Brain microvascular endothelial cell (primary cell): ENCODE measurements at regions not wholly inside any gene's neighbourhood (a gene's known extent, or its start where the extent isn't known, plus 50 kb on each side); places are given as distances from the start of the nearest gene placed in this dataset.

Experiments
- DNase-seq: peaks from one replicate; pipeline ENCODE4 v3.0.0-alpha.2; 2020
- H3K27ac ChIP-seq: fragments of 250-450 bp; sonication (Bioruptor Pico); 2 replicates; pipeline ENCODE4 v1.5.1; 2020; ENCODE audit warnings: mild to moderate bottlenecking, moderate library complexity
- H3K27me3 ChIP-seq: fragments of 250-450 bp; sonication (Bioruptor Pico); replicated peaks from 2 replicates; pipeline ENCODE4 v1.5.1; 2020; ENCODE audit warnings: mild to moderate bottlenecking
- H3K36me3 ChIP-seq: fragments of 250-450 bp; sonication (Bioruptor Pico); replicated peaks from 2 replicates; pipeline ENCODE4 v1.5.1; 2020; ENCODE audit warnings: mild to moderate bottlenecking
- H3K4me3 ChIP-seq: 2 replicates; pipeline ENCODE4 v1.5.1; 2011; ENCODE audit warnings: low read depth, mild to moderate bottlenecking, control low read depth, low read length, moderate library complexity
- in situ Hi-C: cut with HindIII; loops from 2 replicates; pipeline ENCODE4 v1.10.0; 2017; ENCODE audit warnings: low sequenced_read_pairs, low pct_ligation_motif_present
- TF ChIP-seq, protein P1 (sequence below): IDR thresholded peaks from 2 replicates; pipeline ENCODE4 v1.5.1; 2011; ENCODE audit warnings: low read depth, mild to moderate bottlenecking, moderate library complexity, low read length, control low read depth, inconsistent platforms; ENCODE audit errors: missing control alignments

DNA sequence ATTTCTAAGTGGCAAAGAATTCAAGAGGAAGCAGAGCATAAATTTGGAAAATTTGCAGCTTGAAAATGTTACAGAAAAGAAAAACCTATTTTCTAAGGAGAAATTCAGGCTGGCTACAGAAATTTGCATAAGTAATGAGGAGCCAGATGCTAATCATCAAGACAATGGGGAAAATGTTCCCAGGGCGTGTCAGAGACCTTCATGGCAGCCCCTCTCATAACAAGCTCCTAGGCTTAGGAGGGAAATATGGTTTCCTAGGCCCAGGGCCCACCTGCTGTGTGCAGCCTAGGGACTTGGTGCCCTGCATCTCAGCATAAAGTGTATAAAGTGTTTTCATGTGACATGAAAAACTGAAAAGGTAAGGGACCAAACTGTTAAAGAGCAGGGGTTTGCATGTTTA lies 1796.3 kb upstream of the FLRT2 start:
- DNase-seq: no peak
- in situ Hi-C loops: no loop called here
- TF ChIP-seq, protein P1, sequence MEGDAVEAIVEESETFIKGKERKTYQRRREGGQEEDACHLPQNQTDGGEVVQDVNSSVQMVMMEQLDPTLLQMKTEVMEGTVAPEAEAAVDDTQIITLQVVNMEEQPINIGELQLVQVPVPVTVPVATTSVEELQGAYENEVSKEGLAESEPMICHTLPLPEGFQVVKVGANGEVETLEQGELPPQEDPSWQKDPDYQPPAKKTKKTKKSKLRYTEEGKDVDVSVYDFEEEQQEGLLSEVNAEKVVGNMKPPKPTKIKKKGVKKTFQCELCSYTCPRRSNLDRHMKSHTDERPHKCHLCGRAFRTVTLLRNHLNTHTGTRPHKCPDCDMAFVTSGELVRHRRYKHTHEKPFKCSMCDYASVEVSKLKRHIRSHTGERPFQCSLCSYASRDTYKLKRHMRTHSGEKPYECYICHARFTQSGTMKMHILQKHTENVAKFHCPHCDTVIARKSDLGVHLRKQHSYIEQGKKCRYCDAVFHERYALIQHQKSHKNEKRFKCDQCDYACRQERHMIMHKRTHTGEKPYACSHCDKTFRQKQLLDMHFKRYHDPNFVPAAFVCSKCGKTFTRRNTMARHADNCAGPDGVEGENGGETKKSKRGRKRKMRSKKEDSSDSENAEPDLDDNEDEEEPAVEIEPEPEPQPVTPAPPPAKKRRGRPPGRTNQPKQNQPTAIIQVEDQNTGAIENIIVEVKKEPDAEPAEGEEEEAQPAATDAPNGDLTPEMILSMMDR: no peak
- Histone ChIP-seq H3K4me3 (no peak overlapping the region), H3K36me3 (no peaks in the 10 kb centered on the region), H3K27ac (no peak overlapping the region), H3K27me3 (no peaks in the 10 kb centered on the region)

DNA sequence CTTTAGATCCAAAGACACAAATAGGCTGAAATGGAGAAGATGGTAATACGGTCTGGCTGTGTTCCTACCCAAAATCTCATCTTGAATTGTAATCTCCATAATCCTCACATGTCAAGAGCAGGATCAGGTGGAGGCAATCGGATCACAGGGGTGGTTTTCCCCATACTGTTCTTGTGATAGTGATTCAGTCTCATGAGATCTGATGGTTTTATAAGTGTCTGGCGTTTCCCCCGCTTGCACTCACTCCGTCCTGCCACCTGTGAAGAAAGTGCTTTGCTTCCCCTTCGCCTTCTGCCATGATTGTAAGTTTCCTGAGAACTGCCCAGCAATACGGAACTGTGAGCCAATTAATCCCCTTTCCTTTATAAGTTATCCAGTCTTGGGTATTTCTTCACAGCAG lies 1795.5 kb upstream of the FLRT2 start:
- in situ Hi-C loops: no loop called here
- no peak overlapping the region for H3K27ac ChIP-seq
- H3K36me3 ChIP-seq: no peaks in the 10 kb centered on the region
- no peak for DNase-seq
- TF ChIP-seq, protein P1: no peak
- H3K4me3 ChIP-seq: no peak overlapping the region
- H3K27me3 ChIP-seq: no peaks in the 10 kb centered on the region

DNA sequence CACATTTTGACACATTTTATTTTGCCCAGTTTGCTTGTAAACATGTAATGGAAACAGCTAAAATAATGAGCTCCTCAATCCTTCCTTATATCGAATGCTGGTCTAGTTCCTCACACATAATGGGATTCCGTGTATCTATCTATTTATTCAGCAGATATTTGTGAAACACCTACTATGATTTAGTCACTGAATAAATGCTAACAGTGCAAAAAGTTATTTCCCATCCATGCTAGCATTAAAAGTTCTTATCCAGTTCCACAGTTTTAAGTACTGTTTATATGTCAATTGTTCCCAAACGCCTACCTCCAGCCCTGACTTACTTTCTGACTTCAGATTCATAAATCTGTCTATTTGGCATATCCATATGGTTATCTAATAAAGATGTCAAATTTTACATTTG lies 1788.7 kb upstream of the FLRT2 start:
- Histone ChIP-seq H3K27ac (no peak overlapping the region), H3K36me3 (no peaks in the 10 kb centered on the region), H3K4me3 (no peak overlapping the region), H3K27me3 (no peaks in the 10 kb centered on the region)
- DNase-seq: no peak
- TF ChIP-seq, protein P1: no peak
- in situ Hi-C loops: no loop called here

DNA sequence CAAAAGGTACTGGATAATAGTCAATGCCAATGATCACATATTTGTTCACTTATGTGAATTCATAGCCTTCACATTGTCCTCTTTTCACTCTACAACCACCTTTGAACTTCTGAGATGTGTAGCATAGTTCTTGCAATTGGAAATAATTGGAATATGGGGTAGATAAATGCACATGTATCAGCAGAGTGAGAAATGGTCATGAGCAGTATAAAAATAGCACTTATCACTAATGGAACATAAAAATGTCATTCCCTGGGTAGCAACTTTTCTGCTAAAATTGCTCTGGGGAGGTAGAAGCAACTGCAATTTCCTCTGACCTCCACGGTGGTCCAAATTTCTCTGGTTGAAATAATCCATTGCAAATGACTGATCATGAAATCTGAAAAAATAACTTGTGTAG lies 1785.7 kb upstream of the FLRT2 start:
- Histone ChIP-seq H3K36me3 (no peaks in the 10 kb centered on the region), H3K4me3 (no peak overlapping the region), H3K27me3 (no peaks in the 10 kb centered on the region), H3K27ac (no peak overlapping the region)
- in situ Hi-C loops: no loop called here
- no peak for DNase-seq
- TF ChIP-seq, protein P1: no peak

DNA sequence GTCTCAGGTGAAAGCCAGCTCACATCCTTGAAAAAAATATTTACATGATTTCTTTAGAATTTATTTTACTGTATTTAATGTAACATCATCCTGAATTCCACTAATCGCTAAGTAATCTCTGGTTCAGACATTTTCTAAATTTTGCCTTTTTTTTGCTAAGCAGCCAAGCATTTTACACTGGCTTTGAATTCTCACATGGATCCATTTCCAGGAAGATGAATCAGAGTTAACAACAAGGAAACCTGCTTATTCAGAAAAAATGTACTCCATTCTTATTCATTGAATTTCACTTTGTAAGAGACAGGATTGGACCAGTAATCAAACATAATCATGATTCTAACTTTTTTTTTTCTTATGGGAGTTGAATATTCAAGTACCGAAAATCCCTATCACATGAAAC lies 1785.1 kb upstream of the FLRT2 start:
- in situ Hi-C loops: no loop called here
- Histone ChIP-seq H3K36me3 (no peaks in the 10 kb centered on the region), H3K27me3 (no peaks in the 10 kb centered on the region), H3K27ac (no peak overlapping the region), H3K4me3 (no peak overlapping the region)
- TF ChIP-seq, protein P1: no peak
- no peak for DNase-seq

DNA sequence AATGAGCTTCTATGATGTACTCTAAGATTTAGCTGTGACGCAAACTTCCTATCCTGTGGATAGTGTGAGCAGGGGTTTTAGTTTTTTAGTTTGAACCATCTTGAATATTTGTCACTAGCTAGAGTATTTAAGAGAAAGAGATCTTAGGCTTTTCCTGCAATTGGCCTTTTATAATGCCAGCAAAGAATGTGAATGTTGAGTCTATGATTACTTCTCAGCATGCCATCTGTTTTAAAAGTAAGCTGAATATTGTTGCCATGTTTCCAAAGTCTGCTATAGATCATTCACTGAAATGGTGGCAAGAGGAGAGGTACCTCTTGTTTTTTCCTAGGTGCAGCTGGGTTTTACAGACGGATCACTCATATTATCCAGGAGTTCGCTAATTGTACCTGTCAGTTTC lies 1783.6 kb upstream of the FLRT2 start:
- in situ Hi-C loops: no loop called here
- DNase-seq: no peak
- no peaks in the 10 kb centered on the region for H3K36me3 ChIP-seq
- TF ChIP-seq, protein P1: no peak
- H3K27me3 ChIP-seq: no peaks in the 10 kb centered on the region
- H3K4me3 ChIP-seq: no peak overlapping the region
- H3K27ac ChIP-seq: no peak overlapping the region
